Fibroblast of upper back skin (primary cell): ENCODE measurements at regions not wholly inside any gene's neighbourhood (a gene's known extent, or its start where the extent isn't known, plus 50 kb on each side); places are given as distances from the start of the nearest gene placed in this dataset.

Experiments
- DNase-seq: peaks from one replicate; pipeline ENCODE4 v3.0.0-alpha.2; 2013

GRCh38 chr6:140043762-140044378 lies 669.4 kb upstream of the CITED2 start:
- DNase-seq = peak; percentile 72

- DNase-seq = peak; percentile 97
These were observed 668.9 kb upstream of the CITED2 start for GRCh38 chr6:140043357-140043756.

- DNase-seq = no peak
These were observed 667.3 kb upstream of the CITED2 start for GRCh38 chr6:140041571-140042332.

- DNase-seq = peak; percentile 38
These were observed 666.6 kb upstream of the CITED2 start for GRCh38 chr6:140041056-140041455.

GRCh38 chr6:140040396-140040795 lies 665.9 kb upstream of the CITED2 start:
- no peak for DNase-seq

- no peak for DNase-seq
These were observed 664.9 kb upstream of the CITED2 start for GRCh38 chr6:140039364-140039763.

GRCh38 chr6:140036196-140036595 lies 661.7 kb upstream of the CITED2 start:
- no peak for DNase-seq

- no peak for DNase-seq
These were observed 657.7 kb upstream of the CITED2 start for GRCh38 chr6:140032189-140032588.

- peak; percentile 38 for DNase-seq
These were observed 655.1 kb upstream of the CITED2 start for GRCh38 chr6:140029551-140029950.

GRCh38 chr6:140027219-140027618 lies 652.8 kb upstream of the CITED2 start:
- DNase-seq = no peak

- no peak for DNase-seq
These were observed 652.1 kb upstream of the CITED2 start for GRCh38 chr6:140026546-140026945.

GRCh38 chr6:140025171-140025570 lies 650.7 kb upstream of the CITED2 start:
- DNase-seq = no peak

- no peak for DNase-seq
These were observed 645.9 kb upstream of the CITED2 start for GRCh38 chr6:140020207-140020791.

- DNase-seq = no peak
These were observed 644.1 kb upstream of the CITED2 start for GRCh38 chr6:140018588-140018987.

- no peak for DNase-seq
These were observed 643.0 kb upstream of the CITED2 start for GRCh38 chr6:140017470-140017869.

- DNase-seq = no peak
These were observed 637.7 kb upstream of the CITED2 start for GRCh38 chr6:140012150-140012549.

- no peak for DNase-seq
These were observed 637.1 kb upstream of the CITED2 start for GRCh38 chr6:140011537-140011936.

GRCh38 chr6:140009286-140009685 lies 634.8 kb upstream of the CITED2 start:
- no peak for DNase-seq

- no peak for DNase-seq
These were observed 633.1 kb upstream of the CITED2 start for GRCh38 chr6:140007525-140007924.

- DNase-seq = no peak
These were observed 628.8 kb upstream of the CITED2 start for GRCh38 chr6:140003217-140003616.

- DNase-seq = peak; percentile 91
These were observed 628.1 kb upstream of the CITED2 start for GRCh38 chr6:140002396-140003022.

- peak; percentile 94 for DNase-seq
These were observed 627.4 kb upstream of the CITED2 start for GRCh38 chr6:140001821-140002341.

GRCh38 chr6:140001005-140001404 lies 626.6 kb upstream of the CITED2 start:
- peak; percentile 28 for DNase-seq
